ENCODE measurements at regions not wholly inside any gene's neighbourhood (a gene's known extent, or its start where the extent isn't known, plus 50 kb on each side); places are given as distances from the start of the nearest gene placed in this dataset.
"Not testable (repeated sequence)": the region's sequence is repeated elsewhere in the genome, so short reads cannot be mapped to it uniquely, and the experiment has no call there.

GRCh38 chr7:55261386-55261770 is 103.8 kb upstream of the LANCL2 start:
- no peak for DNase-seq (ENCODE audit: low spot score)

GRCh38 chr7:55265328-55265727 is 99.8 kb upstream of the LANCL2 start:
- not testable (repeated sequence) for DNase-seq (ENCODE audit: low spot score)

- no peak for DNase-seq (ENCODE audit: low spot score)
Measured at GRCh38 chr7:55265836-55266642, 99.1 kb upstream of the LANCL2 start.

- DNase-seq (ENCODE audit: low spot score) = no peak
Measured at GRCh38 chr7:55271069-55271626, 94.0 kb upstream of the LANCL2 start.

GRCh38 chr7:55271661-55272060 is 93.5 kb upstream of the LANCL2 start:
- DNase-seq (ENCODE audit: low spot score) = no peak

- no peak for DNase-seq (ENCODE audit: low spot score)
Measured at GRCh38 chr7:55272328-55272727, 92.8 kb upstream of the LANCL2 start.

GRCh38 chr7:55273186-55273980 is 91.8 kb upstream of the LANCL2 start:
- no peak for DNase-seq (ENCODE audit: low spot score)

GRCh38 chr7:55274156-55274555 is 91.0 kb upstream of the LANCL2 start:
- DNase-seq (ENCODE audit: low spot score) = no peak

GRCh38 chr7:55275291-55276200 is 89.6 kb upstream of the LANCL2 start:
- DNase-seq (ENCODE audit: low spot score) = no peak

- DNase-seq (ENCODE audit: low spot score) = no peak
Measured at GRCh38 chr7:55276572-55277295, 88.4 kb upstream of the LANCL2 start.

GRCh38 chr7:55277916-55278315 is 87.2 kb upstream of the LANCL2 start:
- no peak for DNase-seq (ENCODE audit: low spot score)

- no peak for DNase-seq (ENCODE audit: low spot score)
Measured at GRCh38 chr7:55278321-55278720, 86.8 kb upstream of the LANCL2 start.

GRCh38 chr7:55279080-55279845 is 85.9 kb upstream of the LANCL2 start:
- DNase-seq (ENCODE audit: low spot score) = no peak

- DNase-seq (ENCODE audit: low spot score) = peak; percentile 77
Measured at GRCh38 chr7:55280031-55280454, 85.1 kb upstream of the LANCL2 start.

- DNase-seq (ENCODE audit: low spot score) = no peak
Measured at GRCh38 chr7:55285665-55286064, 79.5 kb upstream of the LANCL2 start.

- DNase-seq (ENCODE audit: low spot score) = no peak
Measured at GRCh38 chr7:55286666-55287065, 78.5 kb upstream of the LANCL2 start.

- DNase-seq (ENCODE audit: low spot score) = no peak
Measured at GRCh38 chr7:55288070-55288824, 76.9 kb upstream of the LANCL2 start.

GRCh38 chr7:55296070-55296469 is 69.1 kb upstream of the LANCL2 start:
- DNase-seq (ENCODE audit: low spot score) = no peak

- no peak for DNase-seq (ENCODE audit: low spot score)
Measured at GRCh38 chr7:55299273-55299967, 65.7 kb upstream of the LANCL2 start.
